ENCODE measurements at regions not wholly inside any gene's neighbourhood (a gene's known extent, or its start where the extent isn't known, plus 50 kb on each side); places are given as distances from the start of the nearest gene placed in this dataset.
A peak's percentile ranks its signal among the peaks of the same experiment; 100 is the strongest.

GRCh38 chr5:74306845-74307244 is 333.7 kb downstream of the ENC1 start:
- no peak for DNase-seq

- no peak for DNase-seq
Observed at GRCh38 chr5:74304536-74304935, 336.0 kb downstream of the ENC1 start.

GRCh38 chr5:74303578-74303977 is 336.9 kb downstream of the ENC1 start:
- no peak for DNase-seq

- DNase-seq: no peak
Observed at GRCh38 chr5:74301576-74301975, 339.0 kb downstream of the ENC1 start.

GRCh38 chr5:74300808-74301389 is 339.6 kb downstream of the ENC1 start:
- no peak for DNase-seq

GRCh38 chr5:74299833-74300232 is 340.7 kb downstream of the ENC1 start:
- DNase-seq: no peak

- no peak for DNase-seq
Observed at GRCh38 chr5:74296685-74297408, 343.7 kb downstream of the ENC1 start.

- DNase-seq: no peak
Observed at GRCh38 chr5:74295676-74296075, 344.9 kb downstream of the ENC1 start.

- DNase-seq: no peak
Observed at GRCh38 chr5:74295141-74295540, 345.4 kb downstream of the ENC1 start.

GRCh38 chr5:74294231-74294705 is 346.3 kb downstream of the ENC1 start:
- DNase-seq: no peak

GRCh38 chr5:74293182-74293581 is 347.3 kb downstream of the ENC1 start:
- DNase-seq: no peak

- peak; percentile 44 for DNase-seq
Observed at GRCh38 chr5:74290634-74291241, 349.8 kb downstream of the ENC1 start.

- DNase-seq: no peak
Observed at GRCh38 chr5:74289691-74290090, 350.8 kb downstream of the ENC1 start.

GRCh38 chr5:74289238-74289637 is 351.3 kb downstream of the ENC1 start:
- no peak for DNase-seq

- no peak for DNase-seq
Observed at GRCh38 chr5:74288448-74289108, 351.9 kb downstream of the ENC1 start.

- no peak for DNase-seq
Observed at GRCh38 chr5:74288038-74288437, 352.5 kb downstream of the ENC1 start.

- no peak for DNase-seq
Observed at GRCh38 chr5:74286734-74287695, 353.5 kb downstream of the ENC1 start.

- no peak for DNase-seq
Observed at GRCh38 chr5:74285675-74286280, 354.8 kb downstream of the ENC1 start.

GRCh38 chr5:74282490-74282889 is 358.0 kb downstream of the ENC1 start:
- DNase-seq: no peak

GRCh38 chr5:74281166-74281565 is 359.4 kb downstream of the ENC1 start:
- DNase-seq: peak; percentile 31

- no peak for DNase-seq
Observed at GRCh38 chr5:74280306-74280705, 360.2 kb downstream of the ENC1 start.

GRCh38 chr5:74279244-74279643 is 361.3 kb downstream of the ENC1 start:
- DNase-seq: no peak

Measured in DMS53 (cell line).